ENCODE measurements at regions not wholly inside any gene's neighbourhood (a gene's known extent, or its start where the extent isn't known, plus 50 kb on each side); places are given as distances from the start of the nearest gene placed in this dataset.
"Not testable (repeated sequence)": the region's sequence is repeated elsewhere in the genome, so short reads cannot be mapped to it uniquely, and the experiment has no call there.

DNA sequence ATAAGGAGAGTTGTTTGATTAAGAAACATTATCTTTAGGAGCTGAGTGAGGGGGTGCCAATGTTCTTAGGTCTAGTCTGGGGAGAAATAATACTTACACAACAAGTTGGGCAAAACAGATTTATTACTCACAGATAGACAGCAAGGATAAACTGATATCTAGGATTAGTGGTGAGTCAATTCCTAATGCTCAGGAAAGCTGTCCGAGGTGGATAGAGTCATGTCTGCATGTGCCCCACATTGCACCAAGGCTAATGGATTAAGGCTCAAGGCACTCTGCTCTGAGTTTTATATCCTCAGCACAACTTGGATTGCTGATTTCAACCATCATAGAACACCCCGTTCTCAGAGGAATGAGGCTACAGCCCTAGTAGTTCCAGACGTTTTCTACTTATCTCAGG lies 1042.3 kb downstream of the OTOL1 start:
- no peak for DNase-seq (ENCODE audit: low read depth in 2 of 2)

DNA sequence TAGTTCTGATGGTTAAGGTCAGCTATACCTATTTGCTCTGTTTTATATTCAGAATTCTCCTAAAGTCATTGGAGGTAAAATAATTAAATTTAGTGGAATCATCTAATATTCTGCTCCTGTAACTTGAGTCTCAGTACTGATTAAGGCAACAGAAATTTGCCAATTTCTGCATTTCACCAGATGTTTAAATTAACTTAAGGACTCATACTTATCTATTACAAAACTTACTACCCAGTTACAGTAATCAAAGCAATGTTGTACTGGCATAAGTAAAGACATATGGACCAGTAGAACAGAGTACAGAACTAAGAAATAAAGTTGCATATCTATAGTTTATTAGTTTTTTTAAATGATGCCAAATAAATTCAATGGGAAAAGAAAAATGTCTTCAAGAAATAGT lies 1043.8 kb downstream of the OTOL1 start:
- DNase-seq (ENCODE audit: low read depth in 2 of 2) = no peak

DNA sequence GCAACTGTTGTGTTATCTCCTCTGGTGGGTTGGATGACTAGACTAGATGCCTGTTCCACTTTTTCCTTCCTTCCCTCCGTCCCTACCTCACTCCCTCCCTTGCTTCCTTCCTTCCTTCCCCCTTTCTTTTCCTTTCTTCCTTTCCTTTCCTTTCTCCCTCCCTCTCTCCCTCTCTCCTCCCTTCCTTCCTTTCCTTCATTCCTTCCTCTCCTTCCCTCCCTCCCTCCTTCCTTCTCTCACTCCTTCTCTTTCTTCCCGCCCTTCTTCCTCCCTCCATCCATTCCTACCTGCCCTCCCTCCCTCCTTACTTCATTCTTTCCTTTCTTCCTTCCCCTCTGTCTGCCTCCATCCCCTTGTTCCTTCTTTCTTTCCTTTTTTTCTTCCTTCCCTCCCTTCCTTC lies 1045.3 kb downstream of the OTOL1 start:
- no peak for DNase-seq (ENCODE audit: low read depth in 2 of 2)

DNA sequence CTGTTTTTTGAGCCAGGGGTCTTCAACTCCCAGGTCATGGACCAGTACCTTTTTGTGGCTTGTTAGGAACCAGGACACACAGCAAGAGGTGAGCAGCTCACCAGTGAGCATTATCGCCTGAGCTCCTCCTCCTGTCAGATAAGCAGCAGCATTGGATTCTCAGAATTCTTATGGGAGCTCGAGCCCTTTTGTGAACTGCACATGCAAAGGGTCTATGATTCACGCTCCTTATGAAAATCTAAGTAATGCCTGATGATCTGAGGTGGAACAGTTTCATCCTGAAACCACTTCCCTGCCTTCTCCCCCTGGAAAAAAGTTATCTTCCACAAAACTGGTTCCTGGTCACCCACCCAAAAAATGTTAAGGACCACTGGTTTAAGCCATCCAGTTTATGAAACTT lies 1047.6 kb downstream of the OTOL1 start:
- DNase-seq (ENCODE audit: low read depth in 2 of 2) = no peak

DNA sequence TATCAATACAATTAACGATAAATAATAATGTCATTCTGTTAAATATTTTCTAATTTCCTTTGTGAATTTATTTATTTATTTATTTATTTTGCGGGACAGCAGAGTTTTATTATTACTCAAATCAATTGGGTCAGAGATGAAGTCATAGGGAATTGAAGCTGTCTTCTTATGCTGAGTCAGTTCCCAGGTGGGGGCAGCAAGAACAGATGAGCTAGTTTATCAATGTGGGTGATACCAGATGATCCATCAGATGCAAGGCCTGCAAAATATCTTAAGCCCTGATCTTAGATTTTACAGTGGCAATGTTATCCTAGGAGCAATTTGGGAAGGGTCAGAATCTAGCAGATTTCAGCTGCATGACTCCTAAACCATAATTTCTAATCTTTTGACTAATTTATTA lies 1050.3 kb downstream of the OTOL1 start:
- no peak for DNase-seq (ENCODE audit: low read depth in 2 of 2)

DNA sequence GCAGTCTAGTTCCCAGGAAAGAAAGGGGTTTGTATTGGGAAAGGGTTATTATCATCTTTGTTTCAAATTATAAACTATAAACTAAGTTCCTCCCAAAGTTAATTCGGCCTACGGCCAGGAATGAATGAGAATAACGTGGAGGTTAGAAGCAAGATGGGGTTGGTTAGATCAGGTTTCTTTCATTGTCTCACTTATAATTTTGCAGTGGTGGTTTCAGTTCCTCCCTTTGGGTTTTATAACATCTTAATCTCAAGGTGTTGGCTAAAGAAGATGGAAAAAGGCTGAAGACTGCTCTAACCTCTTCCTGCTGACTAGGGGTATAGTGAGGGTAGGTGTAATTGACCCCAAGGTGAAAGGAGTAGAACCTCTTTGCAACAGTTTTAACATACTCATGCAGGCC lies 1050.7 kb downstream of the OTOL1 start:
- no peak for DNase-seq (ENCODE audit: low read depth in 2 of 2)

DNA sequence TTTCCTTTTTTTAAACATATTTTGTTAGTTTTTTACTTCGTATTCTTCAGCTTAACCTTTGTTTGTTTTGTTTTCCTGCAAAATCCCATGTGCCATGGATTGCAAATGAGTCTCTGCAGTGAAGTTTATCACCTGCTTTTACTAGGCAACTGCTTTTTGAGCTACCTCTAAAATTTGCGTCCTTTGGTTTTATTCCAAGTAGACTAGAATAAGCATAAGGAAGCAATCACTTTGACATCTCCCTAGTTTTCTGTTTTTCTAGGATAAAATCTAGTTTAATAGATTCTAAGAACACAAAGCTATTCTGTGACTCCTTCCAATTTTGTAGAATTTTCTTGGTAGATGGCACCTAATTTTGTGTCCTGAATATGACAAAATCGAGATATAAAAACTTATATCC lies 1059.2 kb downstream of the OTOL1 start:
- no peak for DNase-seq (ENCODE audit: low read depth in 2 of 2)

DNA sequence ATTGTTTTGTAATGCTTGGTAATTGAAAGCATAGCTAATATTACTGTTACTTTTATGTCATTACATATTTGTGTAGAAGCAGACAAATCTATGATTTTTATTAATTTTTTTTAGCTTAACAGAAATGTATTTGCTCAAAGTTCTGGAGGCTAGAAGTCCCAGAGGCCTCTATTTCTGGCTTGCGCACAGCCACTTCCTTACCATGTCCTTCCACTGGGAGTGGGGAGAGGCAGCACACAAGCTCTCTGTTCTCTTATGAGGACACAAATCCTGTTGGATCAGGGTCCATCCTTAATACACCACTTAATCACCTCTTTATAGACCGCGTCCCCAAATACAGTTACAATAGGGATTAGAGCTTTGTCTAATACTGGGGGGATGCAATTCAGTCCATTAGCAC lies 1061.4 kb downstream of the OTOL1 start:
- DNase-seq (ENCODE audit: low read depth in 2 of 2) = no peak

DNA sequence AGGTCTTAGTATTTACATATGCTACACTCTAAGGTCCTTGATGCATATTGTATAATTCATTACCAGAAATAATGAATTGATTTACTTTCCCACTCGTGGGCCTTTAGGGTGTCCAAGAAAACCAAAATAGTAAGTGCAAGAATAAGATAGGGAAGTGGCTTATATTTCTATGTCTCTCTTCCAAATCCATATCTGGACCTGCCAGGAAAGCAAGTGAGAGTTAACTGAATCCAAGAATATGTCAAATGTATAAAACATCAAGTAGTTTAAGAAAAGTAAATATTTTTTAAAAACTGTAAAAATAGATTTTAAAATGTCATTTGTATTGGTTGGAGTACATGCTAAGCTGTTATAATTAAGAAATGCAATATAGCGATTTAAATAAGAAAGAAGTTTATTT lies 1072.1 kb downstream of the OTOL1 start:
- DNase-seq (ENCODE audit: low read depth in 2 of 2) = no peak

DNA sequence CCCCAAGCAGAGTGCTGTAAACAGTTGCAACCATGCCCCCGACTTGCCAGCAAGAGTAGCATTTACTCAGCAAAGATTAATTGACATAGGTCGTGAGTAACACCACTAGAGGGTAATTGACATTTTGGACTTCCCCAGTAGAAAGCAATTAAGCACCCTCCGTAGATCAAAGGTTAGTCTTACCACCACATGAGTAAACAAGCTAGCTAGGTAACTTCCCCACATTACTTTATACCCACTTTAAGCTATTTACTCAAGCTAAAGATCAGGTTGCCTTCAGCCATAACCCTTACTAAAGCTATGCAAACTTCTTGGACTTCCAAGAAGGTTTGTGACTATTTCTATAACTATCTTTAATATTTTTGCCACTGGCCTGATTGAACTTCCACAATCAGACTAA lies 1072.7 kb downstream of the OTOL1 start:
- DNase-seq (ENCODE audit: low read depth in 2 of 2) = no peak

DNA sequence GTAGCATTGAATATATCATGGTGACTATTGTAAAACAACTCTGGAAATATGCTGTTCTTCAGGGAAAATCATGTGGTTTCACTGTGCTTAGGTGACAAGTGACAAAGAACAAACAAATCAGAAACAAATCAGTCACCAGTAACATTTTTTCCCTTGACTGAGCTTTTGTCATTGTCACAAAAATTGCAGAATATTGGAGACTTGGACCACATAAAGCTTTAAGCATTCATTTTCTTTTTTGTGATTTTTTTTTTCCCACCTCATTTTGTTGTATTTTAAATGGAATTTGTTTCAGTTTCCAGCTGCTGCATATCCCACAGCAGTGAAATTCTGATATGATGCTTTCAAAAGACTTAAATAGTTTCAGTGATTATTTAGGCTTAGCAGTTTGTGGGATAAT lies 1088.4 kb downstream of the OTOL1 start:
- DNase-seq (ENCODE audit: low read depth in 2 of 2) = no peak

DNA sequence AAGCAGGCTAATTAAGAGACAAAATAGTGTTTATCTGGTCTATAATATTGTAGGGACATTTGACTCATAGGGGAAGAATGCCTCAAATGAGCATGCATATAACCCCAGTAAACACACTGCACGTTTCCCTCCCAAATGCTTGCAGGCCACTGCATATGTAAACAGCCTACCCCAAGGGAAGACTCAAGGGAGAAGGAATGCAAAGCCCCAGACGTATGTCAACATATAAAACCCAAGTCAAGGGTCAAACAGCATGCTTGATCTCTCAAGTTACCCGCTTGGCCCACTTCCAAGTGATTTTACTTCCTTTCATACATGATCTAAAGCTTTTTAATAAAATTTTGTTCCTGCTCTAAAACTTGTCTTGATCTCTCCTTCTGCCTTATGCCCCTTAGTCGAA lies 1090.0 kb downstream of the OTOL1 start:
- DNase-seq (ENCODE audit: low read depth in 2 of 2) = no peak

DNA sequence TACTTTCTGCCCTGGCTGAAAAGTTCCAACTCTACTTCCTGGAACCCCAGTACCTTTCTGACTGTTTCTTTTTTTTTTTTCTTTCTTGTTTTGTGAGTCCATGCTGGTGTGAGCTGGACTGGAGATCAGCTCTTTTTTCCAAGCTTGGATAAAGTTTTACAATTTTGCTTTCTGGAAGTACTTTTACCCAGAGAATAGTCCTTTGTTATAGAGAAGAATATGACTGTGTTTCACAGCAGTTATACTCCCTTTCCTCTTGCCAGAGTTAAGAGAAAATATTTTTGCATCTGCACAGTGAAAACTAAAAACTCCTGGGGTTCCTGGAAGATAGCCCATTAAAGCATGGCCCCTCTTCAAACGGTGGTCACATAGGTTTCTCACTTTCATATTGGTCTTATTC lies 1100.6 kb downstream of the OTOL1 start:
- DNase-seq (ENCODE audit: low read depth in 2 of 2) = no peak

DNA sequence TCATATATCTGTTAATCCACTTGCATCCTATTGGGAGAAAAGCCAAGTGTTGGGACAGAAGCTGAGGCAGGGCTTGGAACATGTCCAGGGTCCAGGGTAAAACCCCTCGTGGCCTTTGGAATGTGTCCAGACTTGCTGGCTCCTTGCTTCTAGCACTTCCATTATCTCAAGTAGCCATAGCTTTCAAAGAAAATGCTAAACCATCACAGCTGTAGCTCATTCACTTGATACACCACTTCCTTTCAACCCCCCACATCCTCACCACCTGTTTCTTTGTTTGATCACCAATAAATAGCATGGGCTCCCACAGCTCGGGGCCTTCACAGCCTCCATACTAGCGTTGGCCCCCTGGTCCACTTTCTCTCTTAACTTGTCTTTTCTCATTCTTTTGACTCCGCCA lies 1101.9 kb downstream of the OTOL1 start:
- DNase-seq (ENCODE audit: low read depth in 2 of 2) = not testable (repeated sequence)

DNA sequence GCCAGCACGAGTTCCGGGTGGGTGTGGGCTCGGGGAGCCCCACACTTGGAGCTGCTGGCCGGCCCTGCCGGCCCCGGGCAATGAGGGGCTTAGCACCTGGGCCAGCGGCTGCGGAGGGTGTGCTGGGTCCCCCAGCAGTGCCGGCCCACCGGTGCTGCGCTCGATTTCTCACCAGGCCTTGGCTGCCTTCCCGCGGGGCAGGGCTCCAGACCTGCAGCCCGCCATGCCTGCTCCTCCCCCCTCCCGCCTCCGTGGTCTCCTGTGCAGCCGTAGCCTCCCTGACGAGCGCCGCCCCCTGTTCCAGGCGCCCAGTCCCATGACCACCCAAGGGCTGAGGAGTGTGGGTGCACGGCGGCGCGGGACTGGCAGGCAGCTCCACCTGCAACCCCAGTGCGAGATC lies 1103.1 kb downstream of the OTOL1 start:
- not testable (repeated sequence) for DNase-seq (ENCODE audit: low read depth in 2 of 2)

DNA sequence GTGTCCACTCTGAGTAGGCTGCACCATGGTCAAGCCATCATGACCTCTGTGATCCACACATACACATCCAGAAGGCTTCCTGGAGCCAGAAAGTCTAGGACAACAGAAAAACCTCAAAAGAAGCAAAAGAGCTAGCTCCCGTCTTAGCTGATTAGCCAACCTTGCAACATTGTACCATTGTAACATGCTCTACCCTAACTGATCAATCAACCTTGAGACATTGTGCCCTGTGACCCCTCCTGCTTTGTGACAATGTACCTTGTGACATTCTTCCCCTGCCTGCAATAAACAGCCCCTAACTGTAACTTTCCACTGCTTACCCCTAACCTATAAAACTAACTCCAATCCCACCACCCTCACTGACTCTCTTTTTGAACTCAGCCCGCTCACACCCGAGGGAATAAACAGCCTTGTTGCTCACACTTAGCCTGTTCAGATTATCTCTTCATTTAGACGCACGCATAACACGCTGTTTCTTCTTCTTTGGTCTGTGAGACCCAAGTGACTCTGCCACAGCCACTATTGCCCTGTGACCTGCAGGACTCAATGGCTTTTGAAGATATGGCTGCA lies 1104.6 kb downstream of the OTOL1 start:
- no peak for DNase-seq (ENCODE audit: low read depth in 2 of 2)

DNA sequence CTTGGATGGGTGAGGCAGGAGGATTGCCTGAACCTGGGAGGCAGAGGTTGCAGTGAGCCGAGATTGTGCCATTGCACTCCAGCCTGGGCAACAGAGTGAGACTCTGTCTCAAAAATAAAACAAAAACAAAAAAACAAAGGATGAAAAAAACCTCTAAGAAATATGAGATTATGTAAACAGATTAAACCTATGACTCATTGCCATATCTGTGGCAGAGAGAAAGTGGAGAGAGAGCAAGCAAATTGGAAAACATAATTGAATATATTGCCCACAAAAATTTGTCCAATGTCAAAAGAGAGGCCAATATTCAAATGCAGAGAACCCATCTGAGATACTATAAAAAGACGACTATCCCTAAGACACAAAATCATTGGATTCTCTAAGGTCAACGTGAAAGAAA lies 1106.0 kb downstream of the OTOL1 start:
- no peak for DNase-seq (ENCODE audit: low read depth in 2 of 2)

DNA sequence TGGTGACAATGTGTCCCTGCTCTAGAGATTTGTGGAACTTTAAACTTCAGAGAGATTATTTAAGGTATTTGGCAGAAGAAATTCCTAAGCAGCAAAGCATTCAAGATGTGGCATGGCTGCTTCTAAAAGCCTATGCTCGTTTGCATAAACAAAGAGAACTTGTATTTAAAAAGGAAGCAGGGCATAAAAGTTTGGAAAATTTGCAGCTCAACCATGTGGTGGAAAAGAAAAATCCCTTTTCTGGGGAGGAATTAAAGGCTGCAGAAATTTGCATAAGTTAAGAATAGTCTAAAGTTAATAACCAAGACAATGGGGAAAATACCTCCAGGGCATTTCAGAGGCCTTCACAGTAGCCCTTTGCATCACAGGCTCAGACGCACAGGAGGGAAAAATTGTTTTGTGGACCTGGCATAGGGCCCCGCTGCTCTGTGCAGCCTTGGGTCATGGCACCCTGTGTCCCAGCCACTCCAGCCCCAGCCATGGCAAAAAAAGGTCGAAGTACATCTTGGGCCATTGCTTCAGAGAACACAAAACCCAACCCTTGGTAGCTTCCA lies 1109.1 kb downstream of the OTOL1 start:
- no peak for DNase-seq (ENCODE audit: low read depth in 2 of 2)

DNA sequence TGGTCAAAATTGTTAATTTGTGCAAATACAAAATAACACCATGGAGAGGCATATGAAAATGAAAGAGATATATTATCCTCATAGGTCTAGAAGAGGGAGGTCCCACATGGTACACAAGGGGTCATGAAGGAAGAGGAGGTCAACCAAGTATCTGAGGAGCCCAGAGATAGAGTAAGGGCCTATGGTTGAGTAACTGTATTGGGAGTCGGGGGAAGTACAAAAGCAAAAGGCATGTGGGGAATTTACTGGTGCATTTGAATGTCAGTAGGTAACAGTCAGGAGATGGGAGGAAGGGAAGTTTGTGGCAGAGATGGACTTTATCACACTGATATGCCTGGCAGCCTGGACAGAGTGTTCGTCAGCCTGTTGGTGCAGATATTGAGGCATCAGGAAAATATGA lies 1113.7 kb downstream of the OTOL1 start:
- no peak for DNase-seq (ENCODE audit: low read depth in 2 of 2)

DNA sequence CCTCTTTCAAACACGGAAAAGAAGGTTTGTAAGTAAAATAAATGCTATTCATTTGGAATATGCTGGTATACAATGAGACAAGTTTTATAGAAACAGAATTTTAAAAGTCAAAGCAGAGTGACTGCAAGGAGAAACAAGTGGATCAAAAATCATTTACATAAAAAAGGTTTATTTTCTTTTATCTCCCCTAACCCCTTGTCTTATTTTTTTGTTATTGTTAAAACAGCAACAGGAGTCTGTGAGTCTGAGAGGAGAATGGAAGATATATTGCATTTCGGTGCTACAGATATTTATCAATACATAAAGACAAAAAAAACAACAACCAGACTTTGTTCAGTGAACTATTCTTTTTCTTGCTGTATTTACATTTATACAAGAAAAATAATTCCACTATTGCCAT lies 1116.4 kb downstream of the OTOL1 start:
- no peak for DNase-seq (ENCODE audit: low read depth in 2 of 2)

DNA sequence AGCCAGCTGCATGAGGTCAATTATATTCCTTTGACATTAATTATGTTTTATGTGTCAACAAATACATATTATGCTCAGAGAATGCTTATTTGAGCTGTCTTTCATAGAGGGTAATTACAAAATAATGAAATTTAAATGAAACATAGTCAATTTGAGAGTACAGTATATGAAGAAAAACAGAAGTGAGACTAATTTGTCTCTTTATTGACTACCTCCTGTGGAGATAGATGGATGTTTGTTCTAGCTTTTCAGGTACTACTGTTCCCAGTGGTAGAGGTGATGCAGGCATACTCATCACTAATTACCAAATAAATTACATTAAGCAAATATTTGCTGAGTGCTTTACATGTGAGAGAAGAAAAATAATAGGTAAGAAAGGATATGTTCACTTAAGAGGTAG lies 1129.6 kb downstream of the OTOL1 start:
- DNase-seq (ENCODE audit: low read depth in 2 of 2) = no peak

DNA sequence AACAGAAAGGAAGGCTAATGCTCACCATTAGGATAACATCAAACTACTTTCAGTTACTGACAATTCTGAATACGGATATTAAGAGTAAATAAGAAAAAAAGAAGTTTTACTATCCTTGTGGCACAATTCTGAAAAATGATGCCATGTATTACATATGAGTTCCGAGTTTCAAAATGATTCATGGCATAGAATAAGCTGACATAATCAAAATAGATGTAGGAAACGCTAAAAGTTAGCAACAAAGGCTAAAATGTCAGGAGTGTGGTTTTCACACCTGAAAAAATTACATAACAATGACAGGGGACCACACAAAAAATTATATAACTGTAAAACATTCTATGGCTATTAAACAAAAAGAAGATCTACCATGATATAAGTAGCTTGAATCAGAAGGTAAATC lies 1131.9 kb downstream of the OTOL1 start:
- DNase-seq (ENCODE audit: low read depth in 2 of 2) = no peak

DNA sequence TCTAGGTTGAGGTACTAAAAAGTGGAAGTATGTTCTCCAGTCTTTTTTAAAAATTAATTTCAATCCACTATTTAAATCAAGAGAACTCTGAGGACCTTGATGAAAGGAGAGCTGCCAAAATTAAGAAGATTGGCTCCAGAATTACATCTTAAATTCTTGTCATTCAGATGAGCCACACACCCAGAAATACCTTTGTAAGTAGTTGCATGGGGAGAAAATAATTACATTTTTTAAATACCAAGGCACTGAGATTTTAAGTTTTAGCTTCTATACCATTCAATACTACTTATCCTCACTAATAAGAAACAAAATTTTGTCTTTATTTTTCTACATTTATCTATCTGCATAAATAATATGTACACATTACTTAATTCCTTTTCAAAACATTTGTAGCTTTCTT lies 1132.8 kb downstream of the OTOL1 start:
- DNase-seq (ENCODE audit: low read depth in 2 of 2) = no peak

DNA sequence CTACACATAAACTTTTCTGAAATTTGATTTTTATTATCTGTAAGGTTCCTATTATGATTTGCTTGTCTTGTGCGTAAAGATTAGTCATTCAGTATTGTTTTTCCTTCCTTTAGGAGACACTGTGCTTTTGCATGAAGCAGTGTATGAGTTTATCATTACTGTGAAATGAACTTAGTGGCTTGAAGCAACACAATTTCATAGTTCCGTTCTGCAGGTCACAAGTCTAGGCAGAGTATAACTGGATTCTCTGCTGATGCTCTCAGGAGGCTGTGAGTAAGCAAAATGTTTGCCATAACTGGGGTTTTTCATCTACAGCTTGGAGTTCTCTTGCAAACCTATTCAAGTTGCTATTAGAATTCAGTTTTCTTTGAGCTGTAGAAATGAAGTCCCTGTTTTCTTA lies 1136.1 kb downstream of the OTOL1 start:
- DNase-seq (ENCODE audit: low read depth in 2 of 2) = no peak

Data from activated CD4-positive, alpha-beta T cell treated with anti-CD3 and anti-CD28 coated beads for 24 hours (primary cell).